ENCODE measurements at regions not wholly inside any gene's neighbourhood (a gene's known extent, or its start where the extent isn't known, plus 50 kb on each side); places are given as distances from the start of the nearest gene placed in this dataset.

- TF ChIP-seq CTCF (conservative IDR thresholded peaks at IDR 0.05; ENCODE audit: low read depth, low read length) = no peak
- TF ChIP-seq EZH2phosphoT487 (IDR thresholded peaks at IDR 0.05; ENCODE audit: borderline replicate concordance, low read length) = no peak
- TF ChIP-seq EZH2 (IDR thresholded peaks at IDR 0.05; ENCODE audit: low read length, unreplicated experiment) = no peak
Measured at GRCh38 chr2:129768485-129769184, 210.8 kb upstream of the RAB6C start.
